PC-3 (cell line): ENCODE measurements at regions not wholly inside any gene's neighbourhood (a gene's known extent, or its start where the extent isn't known, plus 50 kb on each side); places are given as distances from the start of the nearest gene placed in this dataset.
A peak's percentile ranks its signal among the peaks of the same experiment; 100 is the strongest.

Experiments used
- ATAC-seq: fragments of 200-7000 bp; cut with Tn5 transposase; 2 replicates; pipeline ENCODE4 v1.9.1; 2020; ENCODE audit warnings: mild to moderate bottlenecking, moderate library complexity
- BruUV-seq: library from RNA; stranded (reverse); fragments of 400-500 nt; replicated peaks from 2 replicates; lab custom pipeline; 2021; lab: Mats Ljungman, UMichigan
- CTCF ChIA-PET: fragments of 300-600 bp; sonication (Branson Sonifier 250); formaldehyde crosslinking; loops from one replicate; lab custom pipeline; 2022; ENCODE audit warnings: antibody characterized with exemption; lab: Charles Lee
- POLR2A ChIA-PET: fragments of 300-600 bp; sonication (Branson Sonifier 250); formaldehyde crosslinking; loops from one replicate; lab custom pipeline; 2022; ENCODE audit warnings: antibody characterized with exemption; ENCODE audit not compliant: unreplicated experiment; lab: Charles Lee
- DNase-seq: peaks from one replicate; pipeline ENCODE4 v3.0.0-alpha.2; 2015
- H2AFZ ChIP-seq: fragments of 300-600 bp; sonication (generic); 2 replicates; pipeline ENCODE4 v1.6.0; 2016; ENCODE audit warnings: antibody characterized with exemption, low read length
- H3F3A ChIP-seq: fragments of 300-600 bp; sonication (generic); one replicate; pipeline ENCODE4 v1.6.0; 2017; ENCODE audit warnings: antibody characterized with exemption, low read length, control low read depth, mild to moderate bottlenecking; ENCODE audit not compliant: unreplicated experiment
- H3K27ac ChIP-seq: fragments of 300-600 bp; sonication (generic); 2 replicates; pipeline ENCODE4 v1.5.1; 2016; ENCODE audit warnings: mild to moderate bottlenecking, low read length
- H3K27me3 ChIP-seq: fragments of 300-600 bp; sonication (generic); 2 replicates; pipeline ENCODE4 v1.6.1; 2016; ENCODE audit warnings: low read length, mixed read lengths
- H3K36me3 ChIP-seq: fragments of 300-600 bp; sonication (generic); 2 replicates; pipeline ENCODE4 v1.6.1; 2016; ENCODE audit warnings: low read depth, mixed run types, low read length, mixed read lengths
- H3K4me1 ChIP-seq: fragments of 300-600 bp; sonication (generic); 2 replicates; pipeline ENCODE4 v1.5.1; 2016; ENCODE audit warnings: low read length; ENCODE audit not compliant: insufficient read depth
- H3K4me2 ChIP-seq: fragments of 300-600 bp; sonication (generic); 2 replicates; pipeline ENCODE4 v1.6.0; 2016; ENCODE audit warnings: low read length
- H3K4me3 ChIP-seq: fragments of 300-600 bp; sonication (generic); 2 replicates; pipeline ENCODE4 v1.5.1; 2016; ENCODE audit warnings: mild to moderate bottlenecking, low read length, mixed read lengths
- H3K79me2 ChIP-seq: fragments of 300-600 bp; sonication (generic); 2 replicates; pipeline ENCODE4 v1.6.1; 2017; ENCODE audit warnings: low read length, mixed read lengths
- H3K9ac ChIP-seq: fragments of 300-600 bp; sonication (generic); 2 replicates; pipeline ENCODE4 v1.6.0; 2016; ENCODE audit warnings: mild to moderate bottlenecking, low read length
- H3K9me2 ChIP-seq: fragments of 300-600 bp; sonication (generic); replicated peaks from 2 replicates; pipeline ENCODE4 v1.6.1; 2016; ENCODE audit warnings: mixed run types, low read length, mixed read lengths
- H3K9me3 ChIP-seq: fragments of 300-600 bp; sonication (generic); 2 replicates; pipeline ENCODE4 v1.6.1; 2016; ENCODE audit warnings: low read length, mixed read lengths
- H4K20me1 ChIP-seq: fragments of 300-600 bp; sonication (generic); 2 replicates; pipeline ENCODE4 v1.6.1; 2016; ENCODE audit warnings: low read length, mixed read lengths
- CTCF ChIP-seq: fragments of 300-600 bp; sonication (generic); conservative IDR thresholded peaks from 2 replicates; pipeline ENCODE4 v1.5.1; 2017; ENCODE audit warnings: antibody characterized with exemption, low read depth, mild to moderate bottlenecking, low read length
- EZH2 ChIP-seq: fragments of 300-600 bp; sonication (generic); IDR thresholded peaks from one replicate; pipeline ENCODE4 v1.6.1; 2017; ENCODE audit warnings: antibody characterized with exemption, mild to moderate bottlenecking, low read length; ENCODE audit not compliant: unreplicated experiment
- EZH2phosphoT487 ChIP-seq: fragments of 300-600 bp; sonication (generic); IDR thresholded peaks from 2 replicates; pipeline ENCODE4 v1.6.1; 2018; ENCODE audit warnings: mild to moderate bottlenecking, antibody characterized with exemption, low read length, borderline replicate concordance
- intact Hi-C: fragments of 100-400 bp; cut with micrococcal nuclease; formaldehyde crosslinking; loops from 2 replicates; pipeline ENCODE4 v1.9.0; 2023

GRCh38 chr22:27201741-27202140 lies 544.4 kb downstream of the MIAT start:
- H3K9me2 ChIP-seq, result no peaks in the 10 kb centered on the region
- TF ChIP-seq CTCF, result no peak
- TF ChIP-seq EZH2, result no peak
- TF ChIP-seq EZH2phosphoT487, result no peak
- no peaks in the 10 kb centered on the region for H3K79me2 ChIP-seq
- H3K9me3 ChIP-seq, result no peaks in the 10 kb centered on the region
- H4K20me1 ChIP-seq, result no peaks in the 10 kb centered on the region
- no peaks in the 10 kb centered on the region for H3K36me3 ChIP-seq
- DNase-seq (no peak), ATAC-seq (no peak)
- no peaks in the 10 kb centered on the region for H3F3A ChIP-seq
- POLR2A ChIA-PET, result no interaction called here
- no peak overlapping the region for H3K9ac ChIP-seq
- H2AFZ ChIP-seq, result no peak overlapping the region
- H3K27me3 ChIP-seq, result 0 out of 2 replicates have a peak, but pooled peaks cover 4% of the 10 kb centered on the region
- H3K27ac ChIP-seq, result no peak overlapping the region
- BruUV-seq, result no TSS peak
- H3K4me2 ChIP-seq, result no peak overlapping the region
- CTCF ChIA-PET, result no interaction called here
- intact Hi-C loops, result no loop called here
- peaks cover 8% of the 10 kb centered on the region for H3K4me1 ChIP-seq
- no peak overlapping the region for H3K4me3 ChIP-seq

GRCh38 chr22:27203276-27203660 lies 545.9 kb downstream of the MIAT start:
- ATAC-seq, result no peak
- Histone ChIP-seq H3F3A (no peaks in the 10 kb centered on the region), H3K9me2 (no peaks in the 10 kb centered on the region), H3K27me3 (0 out of 2 replicates have a peak, but pooled peaks cover 4% of the 10 kb centered on the region), H3K4me3 (peak overlapping the region; percentile 27; the same call in 1 of the 2 replicates), H3K9ac (no peak overlapping the region), H3K79me2 (no peaks in the 10 kb centered on the region), H2AFZ (no peak overlapping the region), H3K27ac (no peak overlapping the region), H3K4me2 (peak overlapping the region; percentile 75), H4K20me1 (no peaks in the 10 kb centered on the region), H3K9me3 (no peaks in the 10 kb centered on the region), H3K36me3 (no peaks in the 10 kb centered on the region), H3K4me1 (peaks cover 8% of the 10 kb centered on the region)
- POLR2A ChIA-PET, result no interaction called here
- CTCF ChIA-PET, result no interaction called here
- TF ChIP-seq CTCF (no peak), EZH2 (no peak), EZH2phosphoT487 (no peak)
- intact Hi-C loops, result no loop called here
- no peak for DNase-seq
- BruUV-seq, result no TSS peak

- no peaks in the 10 kb centered on the region for H3K9me3 ChIP-seq
- H3K9me2 ChIP-seq, result no peaks in the 10 kb centered on the region
- H3K27ac ChIP-seq, result no peak overlapping the region
- ChIA-PET POLR2A (no interaction called here), CTCF (no interaction called here)
- no peak overlapping the region for H3K9ac ChIP-seq
- no peak for DNase-seq
- H4K20me1 ChIP-seq, result no peaks in the 10 kb centered on the region
- H3K4me1 ChIP-seq, result peaks cover 8% of the 10 kb centered on the region
- no peak overlapping the region for H3K4me3 ChIP-seq
- no peak for ATAC-seq
- H3K36me3 ChIP-seq, result no peaks in the 10 kb centered on the region
- no peaks in the 10 kb centered on the region for H3K79me2 ChIP-seq
- H3F3A ChIP-seq, result no peaks in the 10 kb centered on the region
- BruUV-seq, result no TSS peak
- no peak overlapping the region for H3K4me2 ChIP-seq
- intact Hi-C loops, result no loop called here
- no peak overlapping the region for H2AFZ ChIP-seq
- 0 out of 2 replicates have a peak, but pooled peaks cover 4% of the 10 kb centered on the region for H3K27me3 ChIP-seq
- TF ChIP-seq EZH2 (no peak), EZH2phosphoT487 (no peak), CTCF (no peak)
These were observed 546.9 kb downstream of the MIAT start for GRCh38 chr22:27204280-27204679.
